MM.1S (cell line): ENCODE measurements at regions not wholly inside any gene's neighbourhood (a gene's known extent, or its start where the extent isn't known, plus 50 kb on each side); places are given as distances from the start of the nearest gene placed in this dataset.

Source experiments
- DNase-seq: peaks from one replicate; pipeline ENCODE4 v3.0.0-alpha.2; 2015
- H2AFZ ChIP-seq: fragments of 300-600 bp; sonication (generic); 2 replicates; pipeline ENCODE4 v1.6.0; 2016; ENCODE audit warnings: antibody characterized with exemption, low read length
- H3F3A ChIP-seq: fragments of 300-600 bp; sonication (generic); 2 replicates; pipeline ENCODE4 v1.6.1; 2016; ENCODE audit warnings: mild to moderate bottlenecking, antibody characterized with exemption, low read length, moderate library complexity, mixed read lengths; ENCODE audit not compliant: insufficient read depth
- H3K27ac ChIP-seq: fragments of 300-600 bp; sonication (generic); 2 replicates; pipeline ENCODE4 v1.5.1; 2016; ENCODE audit warnings: mild to moderate bottlenecking, low read length
- H3K27me3 ChIP-seq: fragments of 300-600 bp; sonication (generic); replicated peaks from 2 replicates; pipeline ENCODE4 v1.6.0; 2016; ENCODE audit warnings: low read length; ENCODE audit not compliant: insufficient read depth
- H3K36me3 ChIP-seq: fragments of 300-600 bp; sonication (generic); replicated peaks from 2 replicates; pipeline ENCODE4 v1.6.1; 2016; ENCODE audit warnings: mild to moderate bottlenecking, low read length, mixed read lengths; ENCODE audit not compliant: insufficient read depth
- H3K4me1 ChIP-seq: fragments of 300-600 bp; sonication (generic); 2 replicates; pipeline ENCODE4 v1.6.1; 2016; ENCODE audit warnings: low read length, mixed read lengths
- H3K4me2 ChIP-seq: fragments of 300-600 bp; sonication (generic); 2 replicates; pipeline ENCODE4 v1.6.0; 2016; ENCODE audit warnings: low read depth, low read length
- H3K4me3 ChIP-seq: fragments of 300-600 bp; sonication (generic); 2 replicates; pipeline ENCODE4 v1.5.1; 2016; ENCODE audit warnings: low read length, mixed read lengths
- H3K79me2 ChIP-seq: fragments of 300-600 bp; sonication (generic); 2 replicates; pipeline ENCODE4 v1.6.1; 2016; ENCODE audit warnings: mixed run types, low read length, mixed read lengths
- H3K9ac ChIP-seq: fragments of 300-600 bp; sonication (generic); 2 replicates; pipeline ENCODE4 v1.6.1; 2016; ENCODE audit warnings: low read length, mixed read lengths
- H3K9me2 ChIP-seq: fragments of 300-600 bp; sonication (generic); replicated peaks from 2 replicates; pipeline ENCODE4 v1.6.1; 2016; ENCODE audit warnings: mild to moderate bottlenecking, low read length, mixed read lengths; ENCODE audit not compliant: insufficient read depth
- H3K9me3 ChIP-seq: fragments of 300-600 bp; sonication (generic); replicated peaks from 2 replicates; pipeline ENCODE4 v1.6.1; 2016; ENCODE audit warnings: mild to moderate bottlenecking, low read length, mixed read lengths; ENCODE audit not compliant: insufficient read depth
- H4K20me1 ChIP-seq: fragments of 300-600 bp; sonication (generic); 2 replicates; pipeline ENCODE4 v1.6.1; 2016; ENCODE audit warnings: mild to moderate bottlenecking, low read length, moderate library complexity, mixed read lengths; ENCODE audit not compliant: insufficient read depth
- EZH2 ChIP-seq: fragments of 300-600 bp; sonication (generic); optimal IDR thresholded peaks from 2 replicates; pipeline ENCODE3; 2017; ENCODE audit warnings: low read depth, mild to moderate bottlenecking, antibody characterized with exemption, low read length, mixed read lengths
- EZH2phosphoT487 ChIP-seq: fragments of 300-600 bp; sonication (generic); IDR thresholded peaks from 2 replicates; pipeline ENCODE4 v1.6.1; 2018; ENCODE audit warnings: antibody characterized with exemption, low read length
- TF ChIP-seq, protein P1 (sequence below): fragments of 300-600 bp; sonication (generic); IDR thresholded peaks from 2 replicates; pipeline ENCODE4 v1.5.1; 2016; ENCODE audit warnings: antibody characterized with exemption, low read length, mixed read lengths

DNA sequence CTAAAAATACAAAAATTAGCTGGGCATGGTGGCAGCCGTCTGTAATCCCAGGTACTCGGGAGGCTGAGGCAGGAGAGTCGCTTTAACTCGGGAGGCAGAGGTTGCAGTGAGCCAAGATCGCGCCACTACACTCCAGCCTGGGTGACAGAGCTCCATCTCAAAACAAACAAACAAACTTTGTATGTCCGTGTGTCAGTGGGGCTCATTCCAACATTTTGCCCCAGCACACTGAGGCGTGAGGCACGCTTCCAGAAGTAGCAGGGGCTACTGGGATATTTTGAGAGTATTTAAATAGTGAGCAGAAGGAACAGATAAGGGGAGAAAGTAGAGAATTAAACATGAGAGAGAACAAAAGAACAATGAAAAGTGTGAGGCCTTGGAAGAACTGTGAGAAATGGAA is 83.3 kb upstream of the TANK start:
- H3K27ac ChIP-seq: no peak overlapping the region
- H3K36me3 ChIP-seq: no peaks in the 10 kb centered on the region
- no peaks in the 10 kb centered on the region for H3K79me2 ChIP-seq
- no peak overlapping the region for H2AFZ ChIP-seq
- H3F3A ChIP-seq: no peaks in the 10 kb centered on the region
- no peaks in the 10 kb centered on the region for H3K9me2 ChIP-seq
- no peaks in the 10 kb centered on the region for H3K4me1 ChIP-seq
- H3K27me3 ChIP-seq: no peaks in the 10 kb centered on the region
- no peak overlapping the region for H3K4me2 ChIP-seq
- TF ChIP-seq EZH2 (no peak), EZH2phosphoT487 (no peak)
- TF ChIP-seq, protein P1, sequence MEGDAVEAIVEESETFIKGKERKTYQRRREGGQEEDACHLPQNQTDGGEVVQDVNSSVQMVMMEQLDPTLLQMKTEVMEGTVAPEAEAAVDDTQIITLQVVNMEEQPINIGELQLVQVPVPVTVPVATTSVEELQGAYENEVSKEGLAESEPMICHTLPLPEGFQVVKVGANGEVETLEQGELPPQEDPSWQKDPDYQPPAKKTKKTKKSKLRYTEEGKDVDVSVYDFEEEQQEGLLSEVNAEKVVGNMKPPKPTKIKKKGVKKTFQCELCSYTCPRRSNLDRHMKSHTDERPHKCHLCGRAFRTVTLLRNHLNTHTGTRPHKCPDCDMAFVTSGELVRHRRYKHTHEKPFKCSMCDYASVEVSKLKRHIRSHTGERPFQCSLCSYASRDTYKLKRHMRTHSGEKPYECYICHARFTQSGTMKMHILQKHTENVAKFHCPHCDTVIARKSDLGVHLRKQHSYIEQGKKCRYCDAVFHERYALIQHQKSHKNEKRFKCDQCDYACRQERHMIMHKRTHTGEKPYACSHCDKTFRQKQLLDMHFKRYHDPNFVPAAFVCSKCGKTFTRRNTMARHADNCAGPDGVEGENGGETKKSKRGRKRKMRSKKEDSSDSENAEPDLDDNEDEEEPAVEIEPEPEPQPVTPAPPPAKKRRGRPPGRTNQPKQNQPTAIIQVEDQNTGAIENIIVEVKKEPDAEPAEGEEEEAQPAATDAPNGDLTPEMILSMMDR: no peak
- no peaks in the 10 kb centered on the region for H4K20me1 ChIP-seq
- H3K4me3 ChIP-seq: no peak overlapping the region
- no peak overlapping the region for H3K9ac ChIP-seq
- DNase-seq: no peak
- H3K9me3 ChIP-seq: no peaks in the 10 kb centered on the region

DNA sequence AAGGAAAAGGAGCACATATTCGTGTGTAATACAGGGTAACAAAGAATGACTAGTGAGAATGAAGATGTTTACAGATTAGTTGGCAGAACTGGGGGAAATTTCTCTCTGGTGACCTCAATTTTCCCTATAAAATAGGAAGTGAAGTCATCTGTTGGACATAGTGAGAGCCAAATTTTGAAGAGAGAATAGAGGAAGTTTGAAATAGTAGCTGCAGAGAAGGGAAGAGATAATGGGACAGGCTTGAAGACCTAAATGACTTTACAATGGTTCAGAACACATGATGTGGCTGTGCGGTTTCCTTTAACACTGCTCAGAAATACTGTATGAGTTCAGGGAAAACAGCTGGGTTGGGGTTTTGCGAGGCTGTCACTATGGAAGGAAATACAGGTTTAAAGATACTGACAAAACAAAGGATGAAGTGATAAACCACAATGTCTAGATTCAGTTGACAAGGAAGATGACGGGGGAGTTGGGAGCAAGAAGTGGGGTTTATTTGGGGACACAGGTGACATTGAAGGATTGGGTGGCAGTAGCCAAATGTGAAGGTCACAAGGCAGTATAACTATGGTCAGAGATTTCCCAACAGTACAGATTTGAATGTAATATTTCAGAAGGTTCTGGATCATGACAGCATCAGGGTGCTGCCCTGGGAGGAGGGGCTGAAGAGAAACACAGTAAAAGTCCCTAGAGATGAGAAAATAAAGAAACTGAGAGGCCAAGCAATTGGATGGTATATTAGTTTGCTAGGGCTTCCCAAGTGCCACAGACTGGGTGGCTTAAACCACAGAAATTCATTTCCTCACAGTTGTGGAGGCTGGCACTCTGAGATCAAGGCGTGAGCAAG is 82.6 kb upstream of the TANK start:
- H3K9me3 ChIP-seq: no peaks in the 10 kb centered on the region
- no peak overlapping the region for H3K27ac ChIP-seq
- no peaks in the 10 kb centered on the region for H3F3A ChIP-seq
- H3K9me2 ChIP-seq: no peaks in the 10 kb centered on the region
- no peaks in the 10 kb centered on the region for H4K20me1 ChIP-seq
- H3K4me1 ChIP-seq: no peaks in the 10 kb centered on the region
- no peak overlapping the region for H3K4me2 ChIP-seq
- DNase-seq: no peak
- H3K9ac ChIP-seq: no peak overlapping the region
- H3K4me3 ChIP-seq: no peak overlapping the region
- no peak overlapping the region for H2AFZ ChIP-seq
- no peaks in the 10 kb centered on the region for H3K27me3 ChIP-seq
- no peak for TF ChIP-seq EZH2
- TF ChIP-seq, protein P1: no peak
- no peak for TF ChIP-seq EZH2phosphoT487
- no peaks in the 10 kb centered on the region for H3K79me2 ChIP-seq
- H3K36me3 ChIP-seq: no peaks in the 10 kb centered on the region

DNA sequence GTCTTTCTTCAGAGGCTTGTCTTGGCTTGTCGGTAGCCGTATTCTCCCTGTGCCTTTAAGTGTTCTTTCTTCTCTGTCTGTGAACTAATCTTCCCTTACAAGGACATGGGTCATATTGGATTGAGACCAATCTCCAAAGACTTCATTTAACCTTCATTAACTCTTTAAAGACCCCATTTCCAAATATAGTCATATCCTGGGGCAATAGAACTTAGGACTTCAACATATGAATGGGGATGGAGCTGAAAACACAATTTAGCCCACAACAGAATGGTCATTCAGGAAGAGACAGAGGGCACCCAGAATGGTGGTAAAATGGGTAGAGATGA is 82.1 kb upstream of the TANK start:
- no peak overlapping the region for H3K4me2 ChIP-seq
- H2AFZ ChIP-seq: no peak overlapping the region

More for the DNA sequence above, 82.1 kb upstream of the TANK start:
- Histone ChIP-seq H3K79me2 (no peaks in the 10 kb centered on the region), H4K20me1 (no peaks in the 10 kb centered on the region), H3K36me3 (no peaks in the 10 kb centered on the region), H3K27me3 (no peaks in the 10 kb centered on the region), H3K27ac (no peak overlapping the region), H3K4me1 (no peaks in the 10 kb centered on the region), H3K9me2 (no peaks in the 10 kb centered on the region), H3F3A (no peaks in the 10 kb centered on the region), H3K9me3 (no peaks in the 10 kb centered on the region), H3K4me3 (no peak overlapping the region), H3K9ac (no peak overlapping the region)
- TF ChIP-seq EZH2 (no peak), EZH2phosphoT487 (no peak)
- TF ChIP-seq, protein P1: no peak
- DNase-seq: no peak
